Osteocyte (in vitro differentiated cells): ENCODE measurements at regions not wholly inside any gene's neighbourhood (a gene's known extent, or its start where the extent isn't known, plus 50 kb on each side); places are given as distances from the start of the nearest gene placed in this dataset.

ENCODE experiments used
- DNase-seq: peaks from one replicate; pipeline ENCODE4 v3.0.0; 2021; ENCODE audit warnings: mixed read lengths; ENCODE audit not compliant: unreplicated experiment; ENCODE audit errors: extremely low spot score
- H3K27ac Mint-ChIP-seq: one replicate; pipeline ENCODE4 v1.8.0; 2021; ENCODE audit warnings: mild to moderate bottlenecking, mixed read lengths; ENCODE audit not compliant: unreplicated experiment
- H3K27me3 Mint-ChIP-seq: one replicate; pipeline ENCODE4 v1.8.0; 2021; ENCODE audit warnings: mixed read lengths; ENCODE audit not compliant: unreplicated experiment
- H3K36me3 Mint-ChIP-seq: one replicate; pipeline ENCODE4 v1.8.0; 2021; ENCODE audit warnings: mixed read lengths; ENCODE audit not compliant: unreplicated experiment
- H3K4me1 Mint-ChIP-seq: one replicate; pipeline ENCODE4 v1.8.0; 2021; ENCODE audit warnings: mixed read lengths; ENCODE audit not compliant: unreplicated experiment
- H3K4me3 Mint-ChIP-seq: one replicate; pipeline ENCODE4 v1.8.0; 2021; ENCODE audit warnings: mild to moderate bottlenecking, moderate library complexity, mixed read lengths; ENCODE audit not compliant: unreplicated experiment
- H3K9me3 Mint-ChIP-seq: one replicate; pipeline ENCODE4 v1.8.0; 2021; ENCODE audit warnings: mixed read lengths; ENCODE audit not compliant: unreplicated experiment
- CTCF ChIP-seq: fragments of 200-600 bp; sonication (generic); IDR thresholded peaks from 2 replicates; pipeline ENCODE4 v1.5.0; 2021; ENCODE audit warnings: antibody characterized with exemption, mild to moderate bottlenecking, moderate library complexity

DNA sequence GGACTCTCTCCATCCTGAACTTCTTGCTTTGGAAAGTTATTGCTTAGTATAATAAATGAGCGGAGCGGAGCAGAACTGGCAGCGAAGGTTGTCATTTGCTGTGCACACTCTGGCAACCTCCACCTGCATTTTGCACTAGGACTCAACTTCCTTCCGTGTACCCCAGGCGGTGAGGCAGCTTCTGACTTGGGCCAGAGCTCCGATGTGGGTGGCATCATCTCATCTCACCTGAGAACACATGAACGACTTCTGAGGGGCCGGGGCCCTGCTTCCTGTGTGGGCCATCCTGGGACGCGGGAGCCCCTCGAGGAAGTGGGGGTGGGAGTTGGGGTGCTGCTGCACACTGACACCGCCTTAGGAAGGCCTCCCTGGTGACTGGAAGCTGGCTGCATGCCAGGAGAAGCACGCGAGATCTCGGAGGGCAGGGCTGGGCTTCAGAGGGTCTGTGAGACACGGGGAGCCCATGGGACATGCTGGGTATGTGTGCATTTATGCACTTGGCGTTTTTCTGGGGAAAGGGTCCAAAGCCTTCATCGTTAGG, 56.5 kb upstream of the COL5A1 start:
- H3K9me3 Mint-ChIP-seq = peaks cover 11% of the 10 kb centered on the region
- no peak overlapping the region for H3K4me3 Mint-ChIP-seq
- H3K27me3 Mint-ChIP-seq = no peaks in the 10 kb centered on the region
- H3K27ac Mint-ChIP-seq = no peak overlapping the region
- H3K4me1 Mint-ChIP-seq = peaks cover 22% of the 10 kb centered on the region
- peaks cover 12% of the 10 kb centered on the region for H3K36me3 Mint-ChIP-seq
- DNase-seq = peak; percentile 80
- no peak for TF ChIP-seq CTCF

GRCh38 chr9:134585746-134586706, 55.6 kb upstream of the COL5A1 start:
- peaks cover 4% of the 10 kb centered on the region for H3K9me3 Mint-ChIP-seq
- no peak overlapping the region for H3K27ac Mint-ChIP-seq
- no peaks in the 10 kb centered on the region for H3K27me3 Mint-ChIP-seq
- no peak overlapping the region for H3K4me3 Mint-ChIP-seq
- peak; percentile 36 for TF ChIP-seq CTCF
- H3K36me3 Mint-ChIP-seq = peaks cover 4% of the 10 kb centered on the region
- peak; percentile 87 for DNase-seq
- H3K4me1 Mint-ChIP-seq = peaks cover 32% of the 10 kb centered on the region

GRCh38 chr9:134589748-134590147, 51.9 kb upstream of the COL5A1 start:
- H3K4me1 Mint-ChIP-seq = peaks cover 59% of the 10 kb centered on the region
- TF ChIP-seq CTCF = no peak

DNA sequence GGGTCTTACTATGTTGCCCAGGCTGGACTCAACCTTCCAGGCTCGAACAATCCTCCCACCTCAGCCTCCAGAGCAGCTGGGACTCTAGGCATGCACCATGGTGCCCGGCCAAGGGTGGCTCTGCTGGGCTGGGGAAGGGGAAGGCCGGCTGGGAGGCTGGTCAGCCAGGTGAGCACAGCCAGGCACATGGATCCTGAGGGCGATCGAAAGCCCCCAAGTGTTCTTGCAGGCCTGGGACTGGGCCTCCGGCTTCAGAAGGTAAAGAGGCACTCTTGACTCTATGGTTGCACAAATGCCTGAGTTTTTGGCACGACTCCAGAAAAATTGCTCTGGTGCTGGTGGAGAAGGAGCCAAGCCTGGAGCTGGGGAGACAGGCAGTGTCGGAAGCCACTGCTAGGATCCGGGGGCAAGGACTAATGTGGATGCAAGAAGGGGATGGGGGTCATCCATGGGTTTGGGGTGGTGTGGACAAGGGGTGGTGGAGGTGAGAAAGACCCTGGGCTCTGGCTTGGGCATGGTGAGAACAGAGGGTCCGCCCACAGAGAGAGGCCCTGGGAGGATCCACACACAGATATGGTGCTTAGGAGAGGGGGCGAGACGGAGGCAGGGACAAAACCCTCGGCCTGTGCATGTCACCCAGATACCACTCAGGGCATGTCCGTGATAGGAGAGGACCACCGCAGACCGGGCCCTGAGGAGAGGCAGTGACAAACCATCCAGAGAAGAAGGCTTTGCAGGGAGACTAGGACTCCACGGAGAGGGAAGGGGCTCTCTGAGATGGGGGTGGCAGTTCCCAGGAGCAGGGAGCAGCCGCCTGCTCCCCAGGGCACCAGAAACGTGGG, 51.1 kb upstream of the COL5A1 start:
- Mint-ChIP-seq H3K36me3 (no peaks in the 10 kb centered on the region), H3K27ac (peak overlapping the region; percentile 96), H3K9me3 (no peaks in the 10 kb centered on the region), H3K27me3 (no peaks in the 10 kb centered on the region), H3K4me1 (peaks cover 54% of the 10 kb centered on the region), H3K4me3 (no peak overlapping the region)
- DNase-seq = peak; percentile 62
- no peak for TF ChIP-seq CTCF

More at GRCh38 chr9:134589748-134590147, 51.9 kb upstream of the COL5A1 start:
- no peaks in the 10 kb centered on the region for H3K9me3 Mint-ChIP-seq
- peak; percentile 54 for DNase-seq
- no peak overlapping the region for H3K4me3 Mint-ChIP-seq
- peak overlapping the region; percentile 34 for H3K27ac Mint-ChIP-seq
- H3K27me3 Mint-ChIP-seq = no peaks in the 10 kb centered on the region
- no peaks in the 10 kb centered on the region for H3K36me3 Mint-ChIP-seq
